SIG-M5 treated with dmso at 0.1 percent for 504 hours (cell line): ENCODE measurements at regions not wholly inside any gene's neighbourhood (a gene's known extent, or its start where the extent isn't known, plus 50 kb on each side); places are given as distances from the start of the nearest gene placed in this dataset.

Experiments
- DNase-seq: peaks from one replicate; lab custom pipeline; 2025; ENCODE audit not compliant: unreplicated experiment; lab: John Stamatoyannopoulos, UW

- DNase-seq = no peak
Measured at GRCh38 chr10:25661632-25662031, 272.4 kb upstream of the MYO3A start.

- no peak for DNase-seq
Measured at GRCh38 chr10:25666276-25666675, 267.8 kb upstream of the MYO3A start.

GRCh38 chr10:25675204-25675603 is 258.8 kb upstream of the MYO3A start:
- DNase-seq = no peak

- no peak for DNase-seq
Measured at GRCh38 chr10:25675615-25676014, 258.4 kb upstream of the MYO3A start.

GRCh38 chr10:25678220-25678619 is 255.8 kb upstream of the MYO3A start:
- DNase-seq = no peak

- DNase-seq = no peak
Measured at GRCh38 chr10:25678666-25679065, 255.4 kb upstream of the MYO3A start.

GRCh38 chr10:25682203-25682851 is 251.7 kb upstream of the MYO3A start:
- no peak for DNase-seq

- DNase-seq = no peak
Measured at GRCh38 chr10:25683344-25683743, 250.7 kb upstream of the MYO3A start.

- no peak for DNase-seq
Measured at GRCh38 chr10:25687521-25687920, 246.5 kb upstream of the MYO3A start.

GRCh38 chr10:25689346-25690100 is 244.5 kb upstream of the MYO3A start:
- DNase-seq = no peak

GRCh38 chr10:25692761-25693160 is 241.3 kb upstream of the MYO3A start:
- no peak for DNase-seq

GRCh38 chr10:25694206-25694933 is 239.7 kb upstream of the MYO3A start:
- no peak for DNase-seq

- no peak for DNase-seq
Measured at GRCh38 chr10:25694971-25695370, 239.1 kb upstream of the MYO3A start.

GRCh38 chr10:25695586-25695985 is 238.4 kb upstream of the MYO3A start:
- no peak for DNase-seq

- no peak for DNase-seq
Measured at GRCh38 chr10:25696013-25696708, 237.9 kb upstream of the MYO3A start.

- no peak for DNase-seq
Measured at GRCh38 chr10:25697412-25697811, 236.6 kb upstream of the MYO3A start.

- DNase-seq = no peak
Measured at GRCh38 chr10:25698638-25699037, 235.4 kb upstream of the MYO3A start.

GRCh38 chr10:25699631-25700030 is 234.4 kb upstream of the MYO3A start:
- DNase-seq = no peak

GRCh38 chr10:25701652-25702051 is 232.4 kb upstream of the MYO3A start:
- DNase-seq = no peak

- no peak for DNase-seq
Measured at GRCh38 chr10:25704622-25705021, 229.4 kb upstream of the MYO3A start.

- DNase-seq = no peak
Measured at GRCh38 chr10:25707572-25707971, 226.5 kb upstream of the MYO3A start.
